H7 (cell line): ENCODE measurements at regions not wholly inside any gene's neighbourhood (a gene's known extent, or its start where the extent isn't known, plus 50 kb on each side); places are given as distances from the start of the nearest gene placed in this dataset.

Experiments used
- DNase-seq: peaks from one replicate; pipeline ENCODE4 v3.0.0; 2012
- H3K27me3 ChIP-seq: 2 replicates; pipeline ENCODE4 v1.6.0; 2011; ENCODE audit warnings: mild to moderate bottlenecking, low read length; ENCODE audit not compliant: control insufficient read depth, insufficient read depth
- H3K36me3 ChIP-seq: replicated peaks from 2 replicates; pipeline ENCODE4 v1.5.1; 2011; ENCODE audit warnings: low read length; ENCODE audit not compliant: control insufficient read depth, insufficient read depth
- H3K4me3 ChIP-seq: 2 replicates; pipeline ENCODE4 v1.5.1; 2011; ENCODE audit warnings: low read depth, mild to moderate bottlenecking, control low read depth, low read length, moderate library complexity; ENCODE audit not compliant: insufficient read depth

GRCh38 chr20:50391444-50392137 lies 118.6 kb upstream of the PTPN1 start:
- H3K36me3 ChIP-seq: no peaks in the 10 kb centered on the region
- H3K27me3 ChIP-seq: no peaks in the 10 kb centered on the region
- DNase-seq: no peak
- H3K4me3 ChIP-seq: no peak overlapping the region

GRCh38 chr20:50392138-50392866 lies 117.9 kb upstream of the PTPN1 start:
- Histone ChIP-seq H3K4me3 (no peak overlapping the region), H3K36me3 (no peaks in the 10 kb centered on the region), H3K27me3 (no peaks in the 10 kb centered on the region)
- DNase-seq: no peak

GRCh38 chr20:50393242-50393641 lies 116.9 kb upstream of the PTPN1 start:
- H3K36me3 ChIP-seq: no peaks in the 10 kb centered on the region
- H3K4me3 ChIP-seq: no peak overlapping the region
- no peaks in the 10 kb centered on the region for H3K27me3 ChIP-seq
- DNase-seq: no peak

- no peaks in the 10 kb centered on the region for H3K27me3 ChIP-seq
- no peak for DNase-seq
- H3K4me3 ChIP-seq: no peak overlapping the region
- no peaks in the 10 kb centered on the region for H3K36me3 ChIP-seq
Observed at GRCh38 chr20:50393990-50394561, 116.1 kb upstream of the PTPN1 start.

- DNase-seq: no peak
- Histone ChIP-seq H3K36me3 (no peaks in the 10 kb centered on the region), H3K27me3 (no peaks in the 10 kb centered on the region), H3K4me3 (no peak overlapping the region)
Observed at GRCh38 chr20:50394569-50394968, 115.6 kb upstream of the PTPN1 start.

GRCh38 chr20:50395251-50395729 lies 114.9 kb upstream of the PTPN1 start:
- H3K27me3 ChIP-seq: no peaks in the 10 kb centered on the region
- no peak for DNase-seq
- H3K36me3 ChIP-seq: no peaks in the 10 kb centered on the region
- no peak overlapping the region for H3K4me3 ChIP-seq

GRCh38 chr20:50395914-50396488 lies 114.2 kb upstream of the PTPN1 start:
- Histone ChIP-seq H3K36me3 (no peaks in the 10 kb centered on the region), H3K27me3 (no peaks in the 10 kb centered on the region), H3K4me3 (no peak overlapping the region)
- DNase-seq: no peak

GRCh38 chr20:50396623-50397022 lies 113.6 kb upstream of the PTPN1 start:
- no peak for DNase-seq
- H3K4me3 ChIP-seq: no peak overlapping the region

GRCh38 chr20:50397058-50397457 lies 113.1 kb upstream of the PTPN1 start:
- no peak for DNase-seq
- H3K4me3 ChIP-seq: no peak overlapping the region

More at GRCh38 chr20:50396623-50397022, 113.6 kb upstream of the PTPN1 start:
- Histone ChIP-seq H3K36me3 (no peaks in the 10 kb centered on the region), H3K27me3 (no peaks in the 10 kb centered on the region)

GRCh38 chr20:50398064-50398463 lies 112.1 kb upstream of the PTPN1 start:
- H3K36me3 ChIP-seq: no peaks in the 10 kb centered on the region
- no peak overlapping the region for H3K4me3 ChIP-seq
- no peak for DNase-seq
- no peaks in the 10 kb centered on the region for H3K27me3 ChIP-seq

More at GRCh38 chr20:50397058-50397457, 113.1 kb upstream of the PTPN1 start:
- Histone ChIP-seq H3K36me3 (no peaks in the 10 kb centered on the region), H3K27me3 (no peaks in the 10 kb centered on the region)

- Histone ChIP-seq H3K36me3 (no peaks in the 10 kb centered on the region), H3K27me3 (no peaks in the 10 kb centered on the region), H3K4me3 (no peak overlapping the region)
- peak; percentile 46 for DNase-seq
Observed at GRCh38 chr20:50398471-50398820, 111.7 kb upstream of the PTPN1 start.

- no peak for DNase-seq
- H3K27me3 ChIP-seq: no peaks in the 10 kb centered on the region
- H3K36me3 ChIP-seq: no peaks in the 10 kb centered on the region
- H3K4me3 ChIP-seq: no peak overlapping the region
Observed at GRCh38 chr20:50398821-50399554, 111.2 kb upstream of the PTPN1 start.

GRCh38 chr20:50399555-50399916 lies 110.6 kb upstream of the PTPN1 start:
- no peak for DNase-seq
- no peaks in the 10 kb centered on the region for H3K27me3 ChIP-seq

GRCh38 chr20:50399917-50400704 lies 110.1 kb upstream of the PTPN1 start:
- no peaks in the 10 kb centered on the region for H3K36me3 ChIP-seq
- peak; percentile 46 for DNase-seq

More at GRCh38 chr20:50399555-50399916, 110.6 kb upstream of the PTPN1 start:
- no peaks in the 10 kb centered on the region for H3K36me3 ChIP-seq
- no peak overlapping the region for H3K4me3 ChIP-seq

More at GRCh38 chr20:50399917-50400704, 110.1 kb upstream of the PTPN1 start:
- Histone ChIP-seq H3K27me3 (no peaks in the 10 kb centered on the region), H3K4me3 (no peak overlapping the region)
